ENCODE measurements at regions not wholly inside any gene's neighbourhood (a gene's known extent, or its start where the extent isn't known, plus 50 kb on each side); places are given as distances from the start of the nearest gene placed in this dataset.

- TF ChIP-seq CTCF (IDR thresholded peaks at IDR 0.05 in 2 of 3, conservative IDR thresholded peaks at IDR 0.05 in 1 of 3; ENCODE audit: insufficient read depth in 2 of 3, low read depth in 1 of 3, low read length in 3 of 3) (no peak), SMAD1 (IDR thresholded peaks at IDR 0.05; ENCODE audit: low read depth, low read length, partially characterized antibody) (no peak), SIRT6 (IDR thresholded peaks at IDR 0.05; ENCODE audit: low read depth, low read length) (no peak), TSHZ1 (CRISPR knock-in tag; IDR thresholded peaks at IDR 0.05) (no peak), PBX2 (CRISPR knock-in tag; IDR thresholded peaks at IDR 0.05; ENCODE audit: low read depth) (no peak), PBX2 (tag; conservative IDR thresholded peaks at IDR 0.05; ENCODE audit: low read depth) (no peak)
- TF ChIP-seq, protein P1, sequence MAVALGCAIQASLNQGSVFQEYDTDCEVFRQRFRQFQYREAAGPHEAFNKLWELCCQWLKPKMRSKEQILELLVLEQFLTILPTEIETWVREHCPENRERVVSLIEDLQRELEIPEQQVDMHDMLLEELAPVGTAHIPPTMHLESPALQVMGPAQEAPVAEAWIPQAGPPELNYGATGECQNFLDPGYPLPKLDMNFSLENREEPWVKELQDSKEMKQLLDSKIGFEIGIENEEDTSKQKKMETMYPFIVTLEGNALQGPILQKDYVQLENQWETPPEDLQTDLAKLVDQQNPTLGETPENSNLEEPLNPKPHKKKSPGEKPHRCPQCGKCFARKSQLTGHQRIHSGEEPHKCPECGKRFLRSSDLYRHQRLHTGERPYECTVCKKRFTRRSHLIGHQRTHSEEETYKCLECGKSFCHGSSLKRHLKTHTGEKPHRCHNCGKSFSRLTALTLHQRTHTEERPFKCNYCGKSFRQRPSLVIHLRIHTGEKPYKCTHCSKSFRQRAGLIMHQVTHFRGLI (CRISPR knock-in tag; IDR thresholded peaks at IDR 0.05): no peak
Measured at GRCh38 chr1:91098299-91098906, 76.6 kb upstream of the ZNF644 start.

Data from K562 (cell line).